HG03575 (cell line): ENCODE measurements at regions not wholly inside any gene's neighbourhood (a gene's known extent, or its start where the extent isn't known, plus 50 kb on each side); places are given as distances from the start of the nearest gene placed in this dataset.

Experiments used
- ATAC-seq: cut with Tn5 transposase; IDR thresholded peaks from one replicate; pipeline ENCODE4 v1.9.1; 2021; ENCODE audit not compliant: unreplicated experiment, insufficient number of reproducible peaks, low FRiP score; ENCODE audit errors: extremely low read depth

- no peak for ATAC-seq
Observed at GRCh38 chr2:212595036-212595654, 56.5 kb upstream of the ERBB4 start.

DNA sequence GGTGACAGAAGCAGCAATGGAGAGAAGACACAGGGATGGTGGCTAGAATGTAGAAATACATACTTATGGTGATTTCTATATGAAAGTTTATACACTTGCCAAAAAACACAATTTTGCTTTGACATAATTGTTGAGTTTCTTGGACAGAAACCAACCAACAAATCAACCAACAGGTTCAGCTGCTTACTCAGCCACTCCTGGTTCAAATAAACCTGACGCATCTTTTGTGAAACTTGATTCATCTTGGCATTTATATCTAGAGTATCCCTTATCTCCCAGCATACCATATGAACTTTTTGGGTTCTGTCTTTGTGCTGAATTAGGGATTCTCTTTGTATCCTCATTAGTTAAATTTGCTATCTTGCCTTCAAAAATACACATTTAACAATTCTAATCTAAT, 54.1 kb upstream of the ERBB4 start:
- no peak for ATAC-seq
